Caco-2 (cell line): ENCODE measurements at regions not wholly inside any gene's neighbourhood (a gene's known extent, or its start where the extent isn't known, plus 50 kb on each side); places are given as distances from the start of the nearest gene placed in this dataset.

Experiments
- BruUV-seq: library from RNA; stranded (reverse); fragments of 400-500 nt; replicated peaks from 2 replicates; lab custom pipeline; 2021; lab: Mats Ljungman, UMichigan
- CTCF ChIA-PET: fragments of 300-600 bp; sonication (Branson Sonifier 250); formaldehyde crosslinking; loops from one replicate; lab custom pipeline; 2022; ENCODE audit warnings: antibody characterized with exemption; lab: Charles Lee
- POLR2A ChIA-PET: fragments of 300-600 bp; sonication (Branson Sonifier 250); formaldehyde crosslinking; loops from one replicate; lab custom pipeline; 2022; ENCODE audit warnings: antibody characterized with exemption; lab: Charles Lee
- DNase-seq, 2 experiments: peaks; one replicate each; pipeline versions ENCODE4 v3.0.0 to v3.0.0-alpha.2; 2020 to 2022
- H3K27me3 ChIP-seq: replicated peaks from 2 replicates; pipeline ENCODE4 v1.6.0; 2011; ENCODE audit warnings: low read length; ENCODE audit not compliant: control insufficient read depth, insufficient read depth
- H3K36me3 ChIP-seq: 2 replicates; pipeline ENCODE4 v1.5.1; 2011; ENCODE audit warnings: low read length; ENCODE audit not compliant: control insufficient read depth, insufficient read depth
- H3K4me1 ChIP-seq: fragments of 250-450 bp; sonication (Bioruptor Pico); 2 replicates; pipeline ENCODE4 v1.5.1; 2020; ENCODE audit warnings: mild to moderate bottlenecking
- H3K4me3 ChIP-seq: 2 replicates; pipeline ENCODE4 v1.5.1; 2011; ENCODE audit warnings: low read depth, mild to moderate bottlenecking, control low read depth, low read length
- H3K9me3 ChIP-seq: fragments of 250-450 bp; sonication (Bioruptor Pico); 2 replicates; pipeline ENCODE4 v1.5.1; 2020; ENCODE audit warnings: mild to moderate bottlenecking, moderate library complexity
- H3K27ac Mint-ChIP-seq: one replicate; pipeline ENCODE4 v1.8.0; 2022; ENCODE audit warnings: mixed read lengths; ENCODE audit not compliant: unreplicated experiment
- H3K27me3 Mint-ChIP-seq: one replicate; pipeline ENCODE4 v1.8.0; 2022; ENCODE audit warnings: mixed read lengths; ENCODE audit not compliant: insufficient read depth, unreplicated experiment
- H3K36me3 Mint-ChIP-seq: one replicate; pipeline ENCODE4 v1.8.0; 2022; ENCODE audit warnings: mild to moderate bottlenecking, mixed read lengths; ENCODE audit not compliant: insufficient read depth, unreplicated experiment
- H3K4me1 Mint-ChIP-seq: one replicate; pipeline ENCODE4 v1.8.0; 2022; ENCODE audit warnings: low read depth, mixed read lengths; ENCODE audit not compliant: unreplicated experiment
- H3K4me3 Mint-ChIP-seq: one replicate; pipeline ENCODE4 v1.8.0; 2022; ENCODE audit warnings: mild to moderate bottlenecking, moderate library complexity, mixed read lengths; ENCODE audit not compliant: unreplicated experiment
- H3K9me3 Mint-ChIP-seq: one replicate; pipeline ENCODE4 v1.8.0; 2022; ENCODE audit warnings: mixed read lengths; ENCODE audit not compliant: unreplicated experiment
- CTCF ChIP-seq, 2 experiments: fragments of 200-600 bp in 1 of 2; IDR thresholded peaks; 1 replicate in 1 of 2; 2 replicates in 1 of 2; pipeline versions ENCODE4 v1.5.1 to v1.8.0; 2011 to 2022; ENCODE audit warnings: antibody characterized with exemption in 1 of 2, control low read depth in 1 of 2, inconsistent platforms in 1 of 2, low read depth in 1 of 2, low read length in 1 of 2, mild to moderate bottlenecking in 1 of 2, moderate library complexity in 1 of 2; ENCODE audit not compliant: insufficient read depth in 1 of 2, severe bottlenecking in 1 of 2, unreplicated experiment in 1 of 2
- intact Hi-C: fragments of 100-400 bp; cut with micrococcal nuclease; formaldehyde crosslinking; loops from one replicate; pipeline ENCODE4 v1.10.0; 2022; ENCODE audit not compliant: unreplicated experiment

GRCh38 chr6:71473926-71474325, 185.3 kb downstream of the OGFRL1 start:
- H3K36me3 ChIP-seq: no peaks in the 10 kb centered on the region
- Mint-ChIP-seq H3K27me3 (no peaks in the 10 kb centered on the region), H3K27ac (no peak overlapping the region), H3K4me1 (peaks cover 12% of the 10 kb centered on the region), H3K36me3 (peaks cover 5% of the 10 kb centered on the region), H3K9me3 (no peaks in the 10 kb centered on the region), H3K4me3 (no peak overlapping the region)
- H3K9me3 ChIP-seq: no peaks in the 10 kb centered on the region
- H3K4me1 ChIP-seq: peaks cover 7% of the 10 kb centered on the region
- POLR2A ChIA-PET: no interaction called here
- intact Hi-C loops: no loop called here
- DNase-seq: no peak
- TF ChIP-seq CTCF (IDR thresholded peaks at IDR 0.05; ENCODE audit: insufficient read depth in 1 of 2, low read depth in 1 of 2, low read length in 1 of 2, severe bottlenecking in 1 of 2, unreplicated experiment in 1 of 2): no peak
- BruUV-seq: no TSS peak
- no peak overlapping the region for H3K4me3 ChIP-seq
- CTCF ChIA-PET: no interaction called here
- no peaks in the 10 kb centered on the region for H3K27me3 ChIP-seq

- TF ChIP-seq CTCF (IDR thresholded peaks at IDR 0.05; ENCODE audit: insufficient read depth in 1 of 2, low read depth in 1 of 2, low read length in 1 of 2, severe bottlenecking in 1 of 2, unreplicated experiment in 1 of 2): no peak
- ChIA-PET CTCF (no interaction called here), POLR2A (no interaction called here)
- Histone ChIP-seq H3K27me3 (no peaks in the 10 kb centered on the region), H3K4me3 (no peak overlapping the region), H3K36me3 (no peaks in the 10 kb centered on the region), H3K4me1 (peaks cover 15% of the 10 kb centered on the region), H3K9me3 (no peaks in the 10 kb centered on the region)
- DNase-seq: no peak
- no TSS peak for BruUV-seq
- H3K4me3 Mint-ChIP-seq: no peak overlapping the region
- no peaks in the 10 kb centered on the region for H3K9me3 Mint-ChIP-seq
- intact Hi-C loops: no loop called here
- no peaks in the 10 kb centered on the region for H3K27me3 Mint-ChIP-seq
- H3K27ac Mint-ChIP-seq: no peak overlapping the region
- H3K36me3 Mint-ChIP-seq: peaks cover under 1% of the 10 kb centered on the region
- peaks cover 20% of the 10 kb centered on the region for H3K4me1 Mint-ChIP-seq
Measured at GRCh38 chr6:71474942-71475341, 186.3 kb downstream of the OGFRL1 start.

GRCh38 chr6:71476371-71476770, 187.8 kb downstream of the OGFRL1 start:
- no peak for DNase-seq
- no peaks in the 10 kb centered on the region for H3K36me3 ChIP-seq
- ChIA-PET POLR2A (no interaction called here), CTCF (no interaction called here)
- H3K4me3 ChIP-seq: no peak overlapping the region
- H3K4me1 Mint-ChIP-seq: peaks cover 21% of the 10 kb centered on the region
- H3K9me3 Mint-ChIP-seq: peaks cover 3% of the 10 kb centered on the region
- H3K27me3 ChIP-seq: no peaks in the 10 kb centered on the region
- H3K9me3 ChIP-seq: no peaks in the 10 kb centered on the region
- H3K27ac Mint-ChIP-seq: no peak overlapping the region
- no peaks in the 10 kb centered on the region for H3K36me3 Mint-ChIP-seq
- H3K4me1 ChIP-seq: peaks cover 15% of the 10 kb centered on the region
- no peak overlapping the region for H3K4me3 Mint-ChIP-seq
- intact Hi-C loops: no loop called here
- TF ChIP-seq CTCF (IDR thresholded peaks at IDR 0.05; ENCODE audit: insufficient read depth in 1 of 2, low read depth in 1 of 2, low read length in 1 of 2, severe bottlenecking in 1 of 2, unreplicated experiment in 1 of 2): no peak
- no TSS peak for BruUV-seq
- H3K27me3 Mint-ChIP-seq: no peaks in the 10 kb centered on the region
